ENCODE measurements at regions not wholly inside any gene's neighbourhood (a gene's known extent, or its start where the extent isn't known, plus 50 kb on each side); places are given as distances from the start of the nearest gene placed in this dataset.

DNA sequence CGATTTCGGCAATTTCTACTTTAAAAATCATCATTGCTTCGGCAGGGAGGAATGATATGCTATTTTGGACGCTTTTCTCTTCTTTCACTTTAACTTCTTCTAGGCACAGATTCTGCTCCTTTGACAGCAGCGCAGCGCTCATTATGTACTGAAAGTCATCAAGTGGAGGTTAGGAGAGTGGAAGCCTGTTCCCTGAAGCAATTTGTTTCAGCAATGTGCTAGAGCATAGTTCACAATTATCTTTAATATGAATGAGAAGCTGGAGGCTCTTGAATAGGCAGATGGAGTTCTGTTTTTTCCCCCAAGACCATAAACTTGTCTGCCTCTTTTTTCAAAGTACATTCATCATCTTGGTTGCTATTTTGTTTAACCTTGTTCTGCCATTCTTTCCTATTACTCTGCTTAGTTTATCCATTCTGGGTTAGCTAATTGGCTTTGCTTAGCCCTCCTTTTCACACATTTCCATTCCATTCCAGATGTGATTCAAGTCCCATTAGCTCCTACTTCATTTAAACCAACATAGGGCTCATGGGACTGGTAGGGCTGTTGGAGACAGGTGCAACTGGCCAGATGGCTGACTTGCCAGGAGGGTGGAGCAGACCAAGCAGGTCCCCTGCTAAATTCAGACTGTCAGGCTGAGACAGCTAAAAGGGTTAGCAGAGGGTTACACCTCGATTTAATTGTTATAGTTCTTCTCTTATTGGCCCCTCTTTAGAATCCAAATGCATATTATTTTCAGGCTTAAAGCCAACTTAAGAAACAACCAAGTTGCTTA lies 534.7 kb upstream of the CBLB start:
- no peak overlapping the region for H3K4me2 ChIP-seq (ENCODE audit: low read length)
- H3K27ac ChIP-seq = no peak overlapping the region
- H2AFZ ChIP-seq = no peak overlapping the region
- no peaks in the 10 kb centered on the region for H3K9me3 ChIP-seq (ENCODE audit: control insufficient read depth, low read length)
- no peaks in the 10 kb centered on the region for H3K4me1 ChIP-seq
- no peaks in the 10 kb centered on the region for H3K79me2 ChIP-seq
- H3K27me3 ChIP-seq (ENCODE audit: control insufficient read depth, insufficient read depth, low read length) = no peaks in the 10 kb centered on the region
- H3K4me3 ChIP-seq (ENCODE audit: low read depth, low read length) = no peak overlapping the region
- TF ChIP-seq, protein P1, sequence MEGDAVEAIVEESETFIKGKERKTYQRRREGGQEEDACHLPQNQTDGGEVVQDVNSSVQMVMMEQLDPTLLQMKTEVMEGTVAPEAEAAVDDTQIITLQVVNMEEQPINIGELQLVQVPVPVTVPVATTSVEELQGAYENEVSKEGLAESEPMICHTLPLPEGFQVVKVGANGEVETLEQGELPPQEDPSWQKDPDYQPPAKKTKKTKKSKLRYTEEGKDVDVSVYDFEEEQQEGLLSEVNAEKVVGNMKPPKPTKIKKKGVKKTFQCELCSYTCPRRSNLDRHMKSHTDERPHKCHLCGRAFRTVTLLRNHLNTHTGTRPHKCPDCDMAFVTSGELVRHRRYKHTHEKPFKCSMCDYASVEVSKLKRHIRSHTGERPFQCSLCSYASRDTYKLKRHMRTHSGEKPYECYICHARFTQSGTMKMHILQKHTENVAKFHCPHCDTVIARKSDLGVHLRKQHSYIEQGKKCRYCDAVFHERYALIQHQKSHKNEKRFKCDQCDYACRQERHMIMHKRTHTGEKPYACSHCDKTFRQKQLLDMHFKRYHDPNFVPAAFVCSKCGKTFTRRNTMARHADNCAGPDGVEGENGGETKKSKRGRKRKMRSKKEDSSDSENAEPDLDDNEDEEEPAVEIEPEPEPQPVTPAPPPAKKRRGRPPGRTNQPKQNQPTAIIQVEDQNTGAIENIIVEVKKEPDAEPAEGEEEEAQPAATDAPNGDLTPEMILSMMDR (IDR thresholded peaks at IDR 0.05) = no peak
- no peak overlapping the region for H3K9ac ChIP-seq
- H3K36me3 ChIP-seq (ENCODE audit: control insufficient read depth, insufficient read depth, low read length) = no peaks in the 10 kb centered on the region

DNA sequence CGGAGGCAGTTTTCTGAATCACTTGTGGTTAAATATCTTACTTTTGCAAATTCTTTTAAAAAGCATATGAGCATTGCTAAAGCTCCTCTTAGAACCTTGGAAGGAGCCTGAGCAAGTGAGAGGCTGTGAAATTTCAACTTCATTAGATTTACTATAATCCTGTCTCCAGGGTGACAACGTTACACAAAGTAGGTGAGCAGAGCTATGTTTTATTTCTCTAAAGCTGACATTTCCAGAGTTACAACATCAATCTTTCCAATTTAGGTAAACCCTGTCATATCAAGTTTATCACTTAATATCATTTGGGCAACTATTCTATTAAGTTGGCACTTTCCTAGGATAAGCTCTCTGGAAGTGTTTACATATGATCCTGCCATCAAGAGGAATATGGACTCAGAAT lies 544.9 kb upstream of the CBLB start:
- no peaks in the 10 kb centered on the region for H3K36me3 ChIP-seq (ENCODE audit: control insufficient read depth, insufficient read depth, low read length)
- TF ChIP-seq, protein P1 (IDR thresholded peaks at IDR 0.05) = no peak
- H3K79me2 ChIP-seq = no peaks in the 10 kb centered on the region
- H3K9ac ChIP-seq = no peak overlapping the region
- H2AFZ ChIP-seq = no peak overlapping the region
- no peaks in the 10 kb centered on the region for H3K4me1 ChIP-seq
- no peak overlapping the region for H3K4me3 ChIP-seq (ENCODE audit: low read depth, low read length)
- H3K27me3 ChIP-seq (ENCODE audit: control insufficient read depth, insufficient read depth, low read length) = no peaks in the 10 kb centered on the region
- no peak overlapping the region for H3K27ac ChIP-seq
- H3K4me2 ChIP-seq (ENCODE audit: low read length) = no peak overlapping the region
- no peaks in the 10 kb centered on the region for H3K9me3 ChIP-seq (ENCODE audit: control insufficient read depth, low read length)

DNA sequence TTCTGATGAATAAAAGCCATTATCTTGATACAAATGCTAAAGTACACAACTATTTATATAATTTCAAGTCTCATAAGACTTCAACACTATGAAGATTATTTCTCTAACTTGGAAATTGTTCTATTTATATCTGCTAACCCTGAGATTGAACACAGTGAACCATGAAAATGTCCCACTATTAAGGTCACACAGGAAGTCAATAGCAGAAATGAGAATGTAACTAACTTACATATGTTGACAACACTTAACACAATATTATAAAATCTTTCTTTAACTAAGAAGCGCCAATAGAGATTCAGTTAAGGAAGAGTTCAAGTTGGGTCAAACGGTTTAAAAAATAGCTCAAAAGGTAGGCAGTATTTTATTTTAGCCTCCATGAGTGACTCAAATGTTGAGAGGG lies 551.8 kb upstream of the CBLB start:
- Histone ChIP-seq H3K4me1 (peaks cover 8% of the 10 kb centered on the region), H2AFZ (no peak overlapping the region), H3K27ac (no peak overlapping the region), H3K4me2 (ENCODE audit: low read length) (no peak overlapping the region), H3K9me3 (ENCODE audit: control insufficient read depth, low read length) (no peaks in the 10 kb centered on the region), H3K36me3 (ENCODE audit: control insufficient read depth, insufficient read depth, low read length) (no peaks in the 10 kb centered on the region), H3K27me3 (ENCODE audit: control insufficient read depth, insufficient read depth, low read length) (no peaks in the 10 kb centered on the region), H3K9ac (no peak overlapping the region), H3K4me3 (ENCODE audit: low read depth, low read length) (no peak overlapping the region), H3K79me2 (no peaks in the 10 kb centered on the region)
- TF ChIP-seq, protein P1 (IDR thresholded peaks at IDR 0.05) = no peak

DNA sequence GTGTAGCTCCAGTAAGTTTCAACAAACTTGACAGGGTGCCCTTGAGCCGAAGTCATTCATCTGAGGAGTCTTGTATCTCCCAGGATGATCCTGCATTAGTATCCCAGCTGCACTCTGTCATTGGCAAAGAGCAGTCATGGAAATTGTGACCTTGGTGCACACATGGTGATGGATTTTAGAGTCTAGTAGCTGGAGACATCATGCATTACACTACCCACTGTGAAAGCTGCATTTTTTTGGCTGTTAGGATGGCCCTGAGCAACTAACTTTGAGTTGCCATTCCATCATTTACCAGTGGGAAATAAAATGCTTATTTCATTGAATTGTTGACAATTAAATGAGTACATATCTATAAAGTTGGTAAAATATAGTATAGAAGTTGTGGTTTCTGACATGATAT lies 552.6 kb upstream of the CBLB start:
- Histone ChIP-seq H3K9me3 (ENCODE audit: control insufficient read depth, low read length) (no peaks in the 10 kb centered on the region), H3K27me3 (ENCODE audit: control insufficient read depth, insufficient read depth, low read length) (no peaks in the 10 kb centered on the region)

More for the DNA sequence above, 552.6 kb upstream of the CBLB start:
- no peaks in the 10 kb centered on the region for H3K36me3 ChIP-seq (ENCODE audit: control insufficient read depth, insufficient read depth, low read length)
- H3K27ac ChIP-seq = no peak overlapping the region
- H3K79me2 ChIP-seq = no peaks in the 10 kb centered on the region
- no peak overlapping the region for H3K4me2 ChIP-seq (ENCODE audit: low read length)
- H3K4me3 ChIP-seq (ENCODE audit: low read depth, low read length) = no peak overlapping the region
- TF ChIP-seq, protein P1 (IDR thresholded peaks at IDR 0.05) = no peak
- no peak overlapping the region for H2AFZ ChIP-seq
- H3K9ac ChIP-seq = no peak overlapping the region
- peaks cover 15% of the 10 kb centered on the region for H3K4me1 ChIP-seq

Measured in parathyroid adenoma (tissue), 2 donors.